Activated naive CD4-positive, alpha-beta T cell treated with anti-CD3 and anti-CD28 coated beads, Interleukin-2, amount 10 ng/mL, durations not matched to agents 7 days and 5 days (primary cell): ENCODE measurements at regions not wholly inside any gene's neighbourhood (a gene's known extent, or its start where the extent isn't known, plus 50 kb on each side); places are given as distances from the start of the nearest gene placed in this dataset.

Experiments
- CTCF ChIA-PET: fragments of 350-600 bp; sonication (Branson Sonifier 250); formaldehyde crosslinking; loops from one replicate; lab custom pipeline; 2021; ENCODE audit warnings: antibody characterized with exemption; lab: Charles Lee
- DNase-seq: peaks from one replicate; pipeline ENCODE4 v3.0.0-alpha.2; 2020
- H3K27ac Mint-ChIP-seq: one replicate; pipeline ENCODE4 v1.8.0; 2021; ENCODE audit warnings: mild to moderate bottlenecking, moderate library complexity, mixed read lengths
- H3K27me3 Mint-ChIP-seq: one replicate; pipeline ENCODE4 v1.8.0; 2021; ENCODE audit warnings: mild to moderate bottlenecking, mixed read lengths
- H3K36me3 Mint-ChIP-seq: one replicate; pipeline ENCODE4 v1.8.0; 2021; ENCODE audit warnings: mixed read lengths
- H3K4me1 Mint-ChIP-seq: one replicate; pipeline ENCODE4 v1.8.0; 2021; ENCODE audit warnings: mixed read lengths
- H3K4me3 Mint-ChIP-seq: one replicate; pipeline ENCODE4 v1.8.0; 2021; ENCODE audit warnings: mild to moderate bottlenecking, moderate library complexity, mixed read lengths
- H3K9me3 Mint-ChIP-seq: one replicate; pipeline ENCODE4 v1.8.0; 2021; ENCODE audit warnings: mixed read lengths

DNA sequence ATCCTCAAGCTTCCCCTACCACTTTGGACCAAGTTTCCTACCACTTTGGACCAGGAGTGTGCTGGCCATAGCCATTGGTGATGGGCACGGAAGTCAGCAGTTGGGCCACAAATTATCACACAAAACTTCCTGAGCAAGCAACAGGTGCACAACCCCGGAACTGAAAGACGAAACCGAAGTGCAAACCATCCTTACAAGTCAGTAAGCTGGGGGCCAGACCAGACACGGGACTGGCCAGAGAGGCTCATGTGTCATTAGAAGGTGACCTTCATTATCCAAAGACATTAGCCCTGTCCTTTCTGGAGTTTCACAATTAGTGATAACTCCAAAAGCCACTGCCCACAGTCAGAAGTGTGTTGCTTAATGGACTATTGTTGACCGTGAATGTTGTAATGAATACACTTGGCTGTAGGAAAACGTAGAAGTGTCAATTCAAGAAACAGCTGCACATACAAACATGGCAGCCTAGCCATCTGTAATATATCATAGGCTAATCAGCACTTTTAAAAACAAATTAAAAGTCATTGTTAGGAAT is 244.1 kb upstream of the IRS2 start:
- no peak overlapping the region for H3K27ac Mint-ChIP-seq
- no peaks in the 10 kb centered on the region for H3K4me1 Mint-ChIP-seq
- DNase-seq, result no peak
- no peak overlapping the region for H3K4me3 Mint-ChIP-seq
- no peaks in the 10 kb centered on the region for H3K9me3 Mint-ChIP-seq
- CTCF ChIA-PET, result no interaction called here
- no peaks in the 10 kb centered on the region for H3K27me3 Mint-ChIP-seq
- no peaks in the 10 kb centered on the region for H3K36me3 Mint-ChIP-seq

DNA sequence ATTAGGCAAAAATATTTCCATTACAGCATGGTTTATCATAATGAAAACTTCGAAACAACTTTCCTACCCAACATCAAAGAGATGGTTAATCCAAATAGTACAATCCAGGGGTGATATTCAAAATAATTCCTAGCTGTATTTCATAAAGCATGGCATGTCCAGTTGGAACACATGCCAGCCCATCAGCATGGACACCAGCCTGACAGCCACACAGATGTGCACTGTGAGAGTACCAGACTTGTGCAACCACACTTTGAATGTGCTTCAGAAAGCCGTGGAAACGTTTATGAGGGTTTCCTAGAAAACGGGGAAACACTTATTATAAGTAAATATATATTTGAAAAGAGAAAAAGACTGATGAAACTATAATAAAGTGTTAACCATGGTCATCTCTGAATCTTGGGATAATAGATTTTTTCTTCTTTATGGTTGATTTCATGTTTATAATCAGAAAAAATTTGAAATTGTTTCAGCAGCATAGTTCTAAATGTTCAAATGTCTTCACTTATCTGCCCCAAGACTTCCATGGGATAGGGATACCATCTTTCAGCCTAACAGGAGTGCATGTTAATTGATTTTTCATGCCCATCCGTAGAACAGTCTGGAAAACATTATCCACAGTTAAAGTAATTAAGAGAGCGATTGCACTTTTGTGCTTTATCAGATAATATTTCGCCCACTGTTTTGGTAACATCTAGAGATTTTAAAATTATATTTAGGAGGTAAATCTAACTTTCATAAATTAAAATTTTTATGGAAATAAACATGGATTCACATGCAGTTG is 242.6 kb upstream of the IRS2 start:
- no peaks in the 10 kb centered on the region for H3K9me3 Mint-ChIP-seq
- DNase-seq, result no peak
- no peak overlapping the region for H3K4me3 Mint-ChIP-seq
- CTCF ChIA-PET, result no interaction called here
- no peaks in the 10 kb centered on the region for H3K36me3 Mint-ChIP-seq
- no peak overlapping the region for H3K27ac Mint-ChIP-seq
- H3K4me1 Mint-ChIP-seq, result no peaks in the 10 kb centered on the region
- no peaks in the 10 kb centered on the region for H3K27me3 Mint-ChIP-seq

DNA sequence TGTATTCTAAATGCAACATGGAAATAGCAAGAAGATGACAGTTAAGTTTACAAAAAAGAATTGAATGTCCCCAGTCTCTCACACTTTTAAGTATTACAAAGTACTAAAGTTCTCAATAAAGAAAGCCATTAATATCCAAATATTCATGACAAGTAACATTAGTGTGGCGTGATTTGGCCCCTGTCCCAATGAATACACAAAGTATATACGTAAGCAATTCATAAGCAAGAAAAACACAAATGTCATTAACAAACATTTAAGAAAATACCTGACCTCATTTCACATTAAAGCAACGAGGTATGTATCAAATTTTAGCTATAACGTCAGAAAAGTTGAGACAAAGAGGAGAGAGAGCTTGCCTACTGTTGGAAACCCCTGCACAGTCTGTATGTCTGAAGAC is 241.9 kb upstream of the IRS2 start:
- no peak overlapping the region for H3K27ac Mint-ChIP-seq
- no peak overlapping the region for H3K4me3 Mint-ChIP-seq
- H3K4me1 Mint-ChIP-seq, result no peaks in the 10 kb centered on the region
- no peaks in the 10 kb centered on the region for H3K36me3 Mint-ChIP-seq
- no peaks in the 10 kb centered on the region for H3K9me3 Mint-ChIP-seq
- H3K27me3 Mint-ChIP-seq, result no peaks in the 10 kb centered on the region
- CTCF ChIA-PET, result no interaction called here
- DNase-seq, result no peak

DNA sequence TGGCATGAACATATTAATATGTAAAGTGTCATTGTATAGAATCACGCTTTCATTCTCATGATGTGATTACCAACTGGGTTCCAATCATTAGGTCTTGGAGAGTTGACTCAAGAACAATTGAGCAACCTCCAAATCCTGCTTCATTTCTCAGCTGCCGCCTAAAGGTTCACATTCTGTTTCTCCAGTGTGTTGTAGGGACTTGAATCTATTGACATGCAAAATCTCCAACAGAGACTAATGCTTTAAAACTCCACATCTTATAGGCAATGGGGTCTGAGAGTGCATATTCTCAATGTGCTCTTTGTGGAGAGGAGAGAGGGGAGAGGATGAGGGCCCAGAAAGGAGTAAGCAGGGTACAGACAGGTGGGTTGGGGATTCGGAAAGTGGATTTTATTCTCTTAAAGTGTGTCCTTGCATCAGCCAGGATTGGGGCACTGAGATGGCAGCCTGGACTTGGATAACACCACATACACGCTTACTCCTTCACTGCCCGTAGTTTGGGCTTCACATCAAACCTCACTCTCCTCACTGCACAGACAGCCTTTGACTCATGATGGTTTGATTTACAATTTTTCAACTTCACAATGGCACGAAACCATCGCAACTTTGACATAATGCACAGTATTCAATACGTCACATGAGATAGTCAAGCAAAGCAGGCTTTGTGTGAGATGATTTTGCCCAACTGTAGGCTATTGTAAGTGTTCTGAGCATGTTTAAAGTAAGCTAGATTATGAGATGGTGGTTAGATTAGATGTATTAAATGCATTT is 241.3 kb upstream of the IRS2 start:
- no peaks in the 10 kb centered on the region for H3K4me1 Mint-ChIP-seq
- no peaks in the 10 kb centered on the region for H3K27me3 Mint-ChIP-seq
- CTCF ChIA-PET, result no interaction called here

DNA sequence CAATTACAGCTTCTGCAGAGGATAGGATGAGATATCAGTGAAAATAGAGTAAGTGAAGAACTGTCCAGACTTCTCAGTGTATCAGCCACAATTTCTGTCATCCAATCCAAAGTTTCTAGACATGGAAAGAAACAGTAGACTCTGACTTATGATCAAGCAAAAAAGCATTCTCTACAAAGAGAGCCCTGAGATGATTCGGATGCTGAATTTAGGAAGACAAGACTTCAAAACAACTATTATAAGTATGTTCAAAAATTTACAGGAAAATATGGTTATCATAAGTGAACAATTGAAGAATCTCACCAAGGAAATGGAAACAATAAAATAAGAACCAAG is 238.2 kb upstream of the IRS2 start:
- Mint-ChIP-seq H3K4me3 (no peak overlapping the region), H3K36me3 (no peaks in the 10 kb centered on the region)
- no peak for DNase-seq

More for the DNA sequence above, 241.3 kb upstream of the IRS2 start:
- Mint-ChIP-seq H3K9me3 (no peaks in the 10 kb centered on the region), H3K27ac (no peak overlapping the region), H3K36me3 (no peaks in the 10 kb centered on the region), H3K4me3 (no peak overlapping the region)
- DNase-seq, result no peak

DNA sequence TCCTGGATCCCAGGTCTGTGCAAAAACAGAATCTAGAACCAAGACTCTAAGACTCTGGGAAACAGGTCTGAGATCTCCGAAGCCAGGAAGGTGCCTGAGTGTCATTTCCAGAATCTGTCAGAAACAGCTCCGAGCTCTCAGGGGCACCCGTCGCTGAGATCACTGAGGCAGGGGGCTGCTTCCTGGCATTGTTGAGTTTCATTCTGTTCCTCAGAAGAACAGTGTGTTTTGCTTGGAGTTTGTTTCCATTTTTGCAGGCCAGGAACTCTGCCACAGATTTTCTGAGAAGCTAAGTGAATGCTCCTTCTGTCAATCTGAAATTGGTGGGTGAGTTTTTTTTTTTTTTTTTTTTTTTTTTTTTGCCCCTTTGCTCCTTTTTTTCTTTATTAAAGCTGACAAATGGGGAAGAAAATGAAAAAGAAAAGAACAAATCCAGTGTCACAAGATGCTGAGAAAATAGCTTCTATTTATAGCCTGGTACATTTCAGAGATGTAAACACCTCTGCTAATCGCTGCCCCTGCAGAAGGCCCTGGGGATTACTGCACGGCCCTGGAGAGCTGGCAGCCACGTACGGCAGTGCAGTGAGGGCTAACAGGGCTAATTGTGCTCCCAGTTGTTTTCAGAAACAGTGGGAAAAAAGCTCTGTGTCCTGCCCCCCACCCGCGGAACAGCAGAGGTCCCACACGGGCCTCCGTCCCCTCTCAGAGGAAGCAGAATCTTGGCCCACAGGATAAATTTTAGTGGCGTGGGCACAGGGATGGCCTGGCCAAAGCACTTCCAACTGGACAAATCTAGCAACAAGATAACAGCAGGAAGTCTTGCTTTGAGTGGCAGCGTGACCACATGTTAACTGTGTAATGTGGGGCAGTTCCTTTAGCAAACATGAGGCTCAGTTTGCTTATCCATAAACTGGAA is 237.6 kb upstream of the IRS2 start:
- Mint-ChIP-seq H3K4me3 (no peak overlapping the region), H3K9me3 (no peaks in the 10 kb centered on the region), H3K36me3 (no peaks in the 10 kb centered on the region), H3K27me3 (no peaks in the 10 kb centered on the region), H3K27ac (no peak overlapping the region), H3K4me1 (no peaks in the 10 kb centered on the region)
- CTCF ChIA-PET, result no interaction called here
- no peak for DNase-seq

More for the DNA sequence above, 238.2 kb upstream of the IRS2 start:
- CTCF ChIA-PET, result no interaction called here
- Mint-ChIP-seq H3K9me3 (no peaks in the 10 kb centered on the region), H3K27me3 (no peaks in the 10 kb centered on the region), H3K4me1 (no peaks in the 10 kb centered on the region), H3K27ac (no peak overlapping the region)

DNA sequence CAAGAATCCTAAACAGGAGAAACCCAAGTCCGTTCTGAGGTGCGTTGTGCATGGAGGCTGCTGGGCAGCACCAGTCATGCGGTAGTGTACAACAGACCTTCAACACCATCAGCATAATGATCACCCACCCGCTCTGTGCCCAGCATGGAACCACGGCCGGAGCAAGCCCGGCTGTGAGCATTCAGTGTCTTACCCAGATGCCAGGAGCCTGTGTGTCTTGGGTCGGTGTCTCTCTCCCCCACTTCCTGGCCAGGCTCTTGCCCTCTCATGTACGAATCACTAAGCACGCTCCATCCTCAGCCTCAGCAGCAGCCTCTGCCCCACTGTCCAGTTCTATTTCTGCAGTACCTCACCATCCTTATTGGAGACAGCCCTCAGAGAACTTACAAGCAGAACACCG is 231.6 kb upstream of the IRS2 start:
- no peak for DNase-seq
- Mint-ChIP-seq H3K4me1 (no peaks in the 10 kb centered on the region), H3K9me3 (no peaks in the 10 kb centered on the region), H3K4me3 (no peak overlapping the region), H3K36me3 (no peaks in the 10 kb centered on the region), H3K27ac (no peak overlapping the region), H3K27me3 (no peaks in the 10 kb centered on the region)
- CTCF ChIA-PET, result no interaction called here

DNA sequence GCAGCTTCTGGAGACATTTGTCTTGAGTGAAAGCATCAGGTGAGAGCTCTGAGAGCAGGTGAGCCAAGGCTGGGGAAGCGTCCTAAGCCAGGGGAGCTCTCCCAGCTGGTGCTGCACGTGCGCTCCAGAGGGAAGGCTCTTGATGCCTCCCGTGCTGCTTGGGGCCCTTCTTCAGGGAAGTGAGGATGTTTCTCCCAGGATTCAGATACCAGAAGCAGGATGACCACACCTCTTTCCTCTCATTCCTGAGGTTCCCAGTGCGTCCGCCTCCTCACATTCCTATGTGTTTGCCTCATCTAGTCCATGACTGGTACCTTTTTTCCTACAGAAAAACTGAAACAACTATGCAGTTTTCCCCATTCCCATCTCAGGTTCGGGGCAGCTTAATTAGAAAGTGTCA is 231.0 kb upstream of the IRS2 start:
- Mint-ChIP-seq H3K36me3 (no peaks in the 10 kb centered on the region), H3K27ac (no peak overlapping the region), H3K9me3 (no peaks in the 10 kb centered on the region), H3K4me3 (no peak overlapping the region), H3K4me1 (no peaks in the 10 kb centered on the region), H3K27me3 (no peaks in the 10 kb centered on the region)
- CTCF ChIA-PET, result no interaction called here
- no peak for DNase-seq

DNA sequence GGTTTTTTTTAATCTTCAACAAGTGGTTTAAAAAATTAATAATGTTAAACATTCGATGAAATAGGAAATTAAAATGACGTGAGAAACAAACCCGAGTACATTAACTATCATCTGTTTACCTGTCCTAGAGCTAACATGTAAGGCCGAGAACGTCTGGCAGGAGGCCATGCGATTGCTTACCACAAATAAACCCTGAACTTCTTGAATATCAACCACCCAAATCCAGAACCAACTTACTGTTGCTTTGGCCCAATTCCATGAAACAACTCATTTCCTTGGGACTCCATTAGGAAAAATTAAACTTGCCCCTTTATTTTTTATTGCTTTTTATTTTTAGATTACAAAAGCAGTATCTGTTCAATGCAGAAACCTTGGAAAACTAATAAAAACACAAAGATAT is 228.9 kb upstream of the IRS2 start:
- CTCF ChIA-PET, result no interaction called here
- H3K36me3 Mint-ChIP-seq, result no peaks in the 10 kb centered on the region

DNA sequence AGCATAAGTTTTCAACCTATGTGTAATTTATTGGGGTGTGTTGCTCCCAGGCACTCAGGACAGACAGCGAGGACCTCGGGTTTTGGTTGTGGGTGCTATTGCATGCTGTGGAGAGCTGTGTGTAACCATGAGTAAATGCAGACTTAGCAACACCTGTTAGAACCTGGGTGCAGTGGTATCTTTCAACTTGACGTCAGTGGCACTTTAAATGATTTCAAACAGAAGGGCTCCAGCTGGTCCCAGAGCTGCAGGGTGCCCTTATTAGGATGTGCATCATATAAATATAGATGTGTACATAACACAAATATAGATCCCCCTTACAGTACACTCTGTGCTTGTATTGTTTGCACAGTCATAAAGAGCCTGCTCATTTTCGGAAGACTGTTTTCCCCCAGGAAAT is 228.3 kb upstream of the IRS2 start:
- no peak overlapping the region for H3K4me3 Mint-ChIP-seq
- no peaks in the 10 kb centered on the region for H3K27me3 Mint-ChIP-seq
- DNase-seq, result no peak
- H3K27ac Mint-ChIP-seq, result no peak overlapping the region
- H3K4me1 Mint-ChIP-seq, result no peaks in the 10 kb centered on the region
- CTCF ChIA-PET, result no interaction called here
- no peaks in the 10 kb centered on the region for H3K36me3 Mint-ChIP-seq
- H3K9me3 Mint-ChIP-seq, result no peaks in the 10 kb centered on the region

More for the DNA sequence above, 228.9 kb upstream of the IRS2 start:
- H3K27me3 Mint-ChIP-seq, result no peaks in the 10 kb centered on the region
- H3K4me1 Mint-ChIP-seq, result no peaks in the 10 kb centered on the region
- H3K27ac Mint-ChIP-seq, result no peak overlapping the region
- H3K4me3 Mint-ChIP-seq, result no peak overlapping the region
- DNase-seq, result no peak
- no peaks in the 10 kb centered on the region for H3K9me3 Mint-ChIP-seq

DNA sequence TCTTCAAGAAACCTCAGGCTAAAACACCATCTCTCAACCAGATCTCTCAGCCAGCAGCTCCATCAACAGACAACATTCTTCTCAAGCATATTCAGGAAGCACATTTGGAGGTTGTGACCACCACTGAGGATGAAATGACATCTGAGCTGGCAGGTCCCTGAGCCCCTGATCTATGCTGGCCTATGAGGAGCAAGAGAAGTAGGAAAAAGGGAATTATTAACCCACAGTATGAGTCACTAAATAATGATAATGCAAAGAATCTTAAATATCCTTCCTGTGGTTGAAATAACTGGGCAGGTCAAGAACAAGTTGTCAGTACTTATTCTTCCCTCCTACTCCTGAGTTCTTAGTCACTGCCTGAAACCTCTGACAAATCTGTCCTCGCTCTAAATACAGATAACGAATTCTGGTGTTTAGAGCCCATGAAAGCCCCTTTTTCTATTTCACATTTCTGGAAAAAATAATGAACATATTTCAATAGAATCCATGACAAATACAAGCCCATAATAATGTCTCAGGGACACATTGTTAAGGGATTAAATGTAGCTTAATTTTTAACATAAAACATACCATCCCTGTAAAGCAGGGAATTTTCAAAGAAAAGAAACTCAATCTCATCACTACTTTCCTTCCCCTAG is 225.8 kb upstream of the IRS2 start:
- no peaks in the 10 kb centered on the region for H3K4me1 Mint-ChIP-seq
- H3K27ac Mint-ChIP-seq, result no peak overlapping the region
- no peak overlapping the region for H3K4me3 Mint-ChIP-seq
- CTCF ChIA-PET, result no interaction called here
- H3K27me3 Mint-ChIP-seq, result no peaks in the 10 kb centered on the region
- H3K9me3 Mint-ChIP-seq, result no peaks in the 10 kb centered on the region
- no peak for DNase-seq
- no peaks in the 10 kb centered on the region for H3K36me3 Mint-ChIP-seq

DNA sequence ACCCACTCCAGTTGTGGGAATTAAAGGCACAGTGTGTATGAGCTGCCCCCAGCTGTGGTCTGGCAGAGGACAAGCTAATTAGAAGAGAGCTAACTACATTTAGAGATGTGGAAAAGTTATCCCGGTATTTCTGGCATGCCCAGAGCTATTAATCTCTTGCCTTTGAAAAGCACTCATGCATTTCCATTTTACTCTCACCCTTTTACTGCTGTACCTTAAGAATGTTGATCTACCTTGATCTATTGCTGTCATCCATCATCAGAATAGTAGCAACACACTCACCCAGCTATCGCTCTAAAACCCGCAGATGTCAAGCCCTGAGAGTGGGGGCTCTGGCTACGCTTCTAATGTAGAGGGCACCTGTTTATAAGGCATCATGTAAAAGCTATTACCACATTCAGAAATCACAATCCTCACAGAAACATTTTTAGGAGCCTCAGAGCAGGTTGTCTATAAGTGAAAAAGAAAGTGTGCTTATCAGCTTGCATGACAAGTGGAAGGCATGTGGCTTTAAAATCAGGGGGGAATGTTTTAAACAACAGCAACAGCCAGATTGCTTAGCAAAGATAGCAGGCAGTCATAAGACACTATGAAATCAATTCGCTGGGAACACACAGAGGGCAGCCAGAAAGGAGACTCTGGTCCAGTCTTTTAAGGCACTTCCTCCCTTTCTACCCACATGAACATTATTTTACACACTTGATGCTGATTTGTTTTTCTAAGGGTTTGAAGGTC is 224.2 kb upstream of the IRS2 start:
- H3K27ac Mint-ChIP-seq, result no peak overlapping the region
- H3K4me3 Mint-ChIP-seq, result no peak overlapping the region
- H3K27me3 Mint-ChIP-seq, result no peaks in the 10 kb centered on the region
- no peaks in the 10 kb centered on the region for H3K36me3 Mint-ChIP-seq
- DNase-seq, result no peak
- CTCF ChIA-PET, result no interaction called here
- no peaks in the 10 kb centered on the region for H3K9me3 Mint-ChIP-seq
- no peaks in the 10 kb centered on the region for H3K4me1 Mint-ChIP-seq

DNA sequence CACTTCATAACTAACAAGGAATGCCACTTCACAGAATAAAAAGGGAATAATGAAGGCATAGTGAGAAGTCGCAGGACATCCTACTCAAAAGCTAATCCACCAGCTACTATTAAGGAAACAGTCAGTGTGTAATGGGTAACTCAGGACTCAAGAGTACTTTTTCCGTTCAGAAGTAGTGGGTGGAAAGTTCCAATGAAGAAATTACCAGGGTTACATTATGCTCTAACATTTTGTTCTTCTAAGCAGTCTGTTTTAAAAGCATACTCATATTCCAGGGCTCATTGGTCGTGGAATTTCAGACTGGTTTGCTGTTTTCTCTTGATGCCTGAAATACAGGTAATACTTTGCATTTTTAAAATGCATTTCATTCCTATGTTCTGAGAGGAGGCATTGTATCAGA is 222.4 kb upstream of the IRS2 start:
- H3K4me3 Mint-ChIP-seq, result no peak overlapping the region
- no peaks in the 10 kb centered on the region for H3K4me1 Mint-ChIP-seq
- CTCF ChIA-PET, result no interaction called here
- no peak overlapping the region for H3K27ac Mint-ChIP-seq
- H3K9me3 Mint-ChIP-seq, result no peaks in the 10 kb centered on the region
- no peaks in the 10 kb centered on the region for H3K36me3 Mint-ChIP-seq
- H3K27me3 Mint-ChIP-seq, result no peaks in the 10 kb centered on the region
- no peak for DNase-seq
